H1 (cell line): ENCODE measurements at regions not wholly inside any gene's neighbourhood (a gene's known extent, or its start where the extent isn't known, plus 50 kb on each side); places are given as distances from the start of the nearest gene placed in this dataset.

Experiments used
- CTCF ChIA-PET: fragments of 300-600 bp; sonication (Branson Sonifier 250); formaldehyde crosslinking; loops from one replicate; lab custom pipeline; 2021; ENCODE audit not compliant: partially characterized antibody; lab: Charles Lee
- POLR2A ChIA-PET: fragments of 300-600 bp; sonication (Branson Sonifier 250); formaldehyde crosslinking; loops from one replicate; lab custom pipeline; 2021; ENCODE audit warnings: inconsistent platforms; ENCODE audit not compliant: partially characterized antibody; lab: Charles Lee
- DNase-seq, 2 experiments: peaks; one replicate each; pipeline versions ENCODE4 v3.0.0 to v3.0.0-alpha.2; 2010 to 2022; ENCODE audit warnings: low spot score in 2 of 2, low read depth in 1 of 2, mixed read lengths in 1 of 2
- FAIRE-seq: peaks from 2 replicates; lab custom pipeline; 2011; peaks lifted over from hg19 to GRCh38; lab: Jason Lieb, UNC
- H2AFZ ChIP-seq: 2 replicates; pipeline ENCODE4 v1.8.1; 2012; ENCODE audit warnings: low read length, inconsistent platforms
- H2AK5ac ChIP-seq: 2 replicates; pipeline ENCODE4 v1.6.1; 2013; ENCODE audit warnings: low read depth, low read length
- H2BK120ac ChIP-seq: replicated peaks from 2 replicates; pipeline ENCODE3; 2013; ENCODE audit warnings: low read depth, low read length, inconsistent platforms
- H2BK12ac ChIP-seq: 2 replicates; pipeline ENCODE4 v1.6.1; 2013; ENCODE audit warnings: low read depth, low read length
- H2BK15ac ChIP-seq: 2 replicates; pipeline ENCODE4 v1.6.1; 2013; ENCODE audit warnings: low read length
- H2BK20ac ChIP-seq: 2 replicates; pipeline ENCODE4 v1.6.1; 2013; ENCODE audit warnings: low read length
- H2BK5ac ChIP-seq: 2 replicates; pipeline ENCODE4 v1.6.1; 2013; ENCODE audit warnings: low read depth, low read length
- H3K14ac ChIP-seq: 2 replicates; pipeline ENCODE4 v1.6.1; 2013; ENCODE audit warnings: inconsistent platforms; ENCODE audit not compliant: insufficient read length
- H3K18ac ChIP-seq: 2 replicates; pipeline ENCODE4 v1.6.1; 2013; ENCODE audit warnings: low read length; ENCODE audit errors: extremely low read depth
- H3K23ac ChIP-seq: 2 replicates; pipeline ENCODE4 v1.6.1; 2013; ENCODE audit warnings: inconsistent platforms; ENCODE audit not compliant: insufficient read length
- H3K23me2 ChIP-seq: 2 replicates; pipeline ENCODE4 v1.6.1; 2013; ENCODE audit warnings: low read depth, low read length
- H3K27ac ChIP-seq: 2 replicates; pipeline ENCODE4 v1.6.1; 2011; ENCODE audit warnings: low read depth, low read length, inconsistent platforms
- H3K27me3 ChIP-seq, 4 experiments: replicated peaks in 1 of 4; 1 replicate in 1 of 4; 2 replicates in 3 of 4; pipeline versions ENCODE4 v1.6.1 to v1.8.1; 2011 to 2013; ENCODE audit warnings: low read length in 3 of 4, mild to moderate bottlenecking in 3 of 4, inconsistent platforms in 2 of 4, mixed read lengths in 2 of 4, moderate library complexity in 1 of 4; ENCODE audit not compliant: control insufficient read depth in 3 of 4, insufficient read depth in 3 of 4; ENCODE audit errors: extremely low read depth in 1 of 4
- H3K36me3 ChIP-seq, 4 experiments: 2 replicates each; pipeline versions ENCODE4 v1.6.1 to v1.8.1; 2011 to 2013; ENCODE audit warnings: mild to moderate bottlenecking in 4 of 4, low read length in 3 of 4, moderate library complexity in 2 of 4, control low read depth in 1 of 4, inconsistent platforms in 1 of 4; ENCODE audit not compliant: insufficient read depth in 4 of 4, control insufficient read depth in 2 of 4
- H3K4ac ChIP-seq: replicated peaks from 2 replicates; pipeline ENCODE3; 2013; ENCODE audit warnings: low read length, low read depth, mixed read lengths, inconsistent platforms; ENCODE audit not compliant: insufficient read length
- H3K4me1 ChIP-seq, 4 experiments: replicated peaks in 1 of 4; 1 replicate in 1 of 4; 2 replicates in 3 of 4; pipeline versions ENCODE4 v1.6.1 to v1.8.1; 2011 to 2013; ENCODE audit warnings: low read length in 3 of 4, inconsistent platforms in 2 of 4, mixed read lengths in 1 of 4; ENCODE audit not compliant: insufficient read depth in 4 of 4, control insufficient read depth in 3 of 4
- H3K4me2 ChIP-seq, 2 experiments: 2 replicates each; pipeline versions ENCODE4 v1.6.1 to v1.8.1; 2011 to 2013; ENCODE audit warnings: low read depth in 2 of 2, low read length in 2 of 2, control low read depth in 1 of 2, inconsistent platforms in 1 of 2, mild to moderate bottlenecking in 1 of 2; ENCODE audit not compliant: insufficient read depth in 1 of 2
- H3K4me3 ChIP-seq, 4 experiments: fragments of 200-600, 300-600 bp in 1 of 4; sonication (generic), shearing (Covaris generic), sonication (Bioruptor Twin) in 1 of 4; 2 replicates each; pipeline versions ENCODE4 v1.5.1 to v1.8.1; 2011 to 2016; ENCODE audit warnings: low read length in 4 of 4, low read depth in 3 of 4, control low read depth in 2 of 4, inconsistent platforms in 2 of 4, mild to moderate bottlenecking in 2 of 4, mixed read lengths in 1 of 4, moderate library complexity in 1 of 4; ENCODE audit not compliant: insufficient read depth in 2 of 4; ENCODE audit errors: extremely low read depth in 1 of 4
- H3K56ac ChIP-seq: replicated peaks from 2 replicates; pipeline ENCODE3; 2013; ENCODE audit warnings: low read depth, mild to moderate bottlenecking, mixed read lengths, low read length, inconsistent platforms; ENCODE audit not compliant: insufficient read length
- H3K79me1 ChIP-seq: 2 replicates; pipeline ENCODE4 v1.6.1; 2013; ENCODE audit warnings: low read depth, low read length, control low read depth
- H3K79me2 ChIP-seq, 2 experiments: 2 replicates each; pipeline versions ENCODE4 v1.6.1 to v1.8.1; 2012 to 2013; ENCODE audit warnings: low read length in 2 of 2, mild to moderate bottlenecking in 2 of 2, inconsistent platforms in 1 of 2; ENCODE audit not compliant: insufficient read depth in 2 of 2, control insufficient read depth in 1 of 2
- H3K9ac ChIP-seq, 4 experiments: replicated peaks in 1 of 4; 1 replicate in 1 of 4; 2 replicates in 3 of 4; pipeline versions ENCODE4 v1.6.1 to v1.8.1; 2011 to 2013; ENCODE audit warnings: low read depth in 3 of 4, low read length in 3 of 4, control low read depth in 2 of 4, mild to moderate bottlenecking in 2 of 4, moderate library complexity in 2 of 4, inconsistent platforms in 1 of 4; ENCODE audit errors: extremely low read depth in 1 of 4
- H3K9me3 ChIP-seq, 2 experiments: 2 replicates each; pipeline versions ENCODE4 v1.6.1 to v1.8.1; 2012 to 2013; ENCODE audit warnings: mild to moderate bottlenecking in 2 of 2, moderate library complexity in 2 of 2, control low read depth in 1 of 2, inconsistent platforms in 1 of 2, low read depth in 1 of 2, low read length in 1 of 2, mixed read lengths in 1 of 2; ENCODE audit not compliant: insufficient read depth in 2 of 2
- H4K20me1 ChIP-seq, 2 experiments: replicated peaks in 1 of 2; 2 replicates each; pipeline versions ENCODE3 to v1.8.1; 2011 to 2013; ENCODE audit warnings: inconsistent platforms in 2 of 2, low read length in 2 of 2, mild to moderate bottlenecking in 1 of 2; ENCODE audit not compliant: insufficient read depth in 2 of 2, control insufficient read depth in 1 of 2
- H4K5ac ChIP-seq: 2 replicates; pipeline ENCODE4 v1.6.1; 2013; ENCODE audit warnings: low read length, low read depth, mixed read lengths, inconsistent platforms; ENCODE audit not compliant: insufficient read length
- H4K8ac ChIP-seq: 2 replicates; pipeline ENCODE4 v1.8.0; 2013; ENCODE audit warnings: mild to moderate bottlenecking, moderate library complexity, low read length, inconsistent platforms; ENCODE audit not compliant: insufficient read depth; ENCODE audit errors: extremely low read depth
- H4K91ac ChIP-seq: replicated peaks from 2 replicates; pipeline ENCODE3; 2013; ENCODE audit warnings: low read length, mixed read lengths, inconsistent platforms; ENCODE audit not compliant: insufficient read length
- CTBP2 ChIP-seq: IDR thresholded peaks from 2 replicates; pipeline ENCODE4 v1.7.0; 2011; ENCODE audit warnings: borderline replicate concordance, mild to moderate bottlenecking, moderate library complexity, mixed read lengths, low read length; ENCODE audit not compliant: insufficient read depth, insufficient read length
- WGBS, 2 experiments: shearing (Covaris generic) in 1 of 2; methylation state at CpG; one replicate each; pipeline versions ENCODE4 v1.1.6 to v1.1.7; 2013 to 2015; ENCODE audit warnings: low lambda C conversion rate in 2 of 2, mixed read lengths in 2 of 2, inconsistent platforms in 1 of 2, low coverage in 1 of 2, missing lambda C conversion rate in 1 of 2; ENCODE audit not compliant: insufficient replicate concordance in 2 of 2, insufficient coverage in 1 of 2, insufficient read length in 1 of 2; ENCODE audit errors: extremely low coverage in 1 of 2, missing lambda C conversion rate in 1 of 2; 5-methylcytosine and 5-hydroxymethylcytosine counted together

- Histone ChIP-seq H3K56ac (no peak overlapping the region), H3K9me3 (no peaks in the 10 kb centered on the region), H2BK120ac (no peak overlapping the region), H4K91ac (no peak overlapping the region), H2AFZ (no peak overlapping the region), H3K79me2 (no peaks in the 10 kb centered on the region), H4K20me1 (no peaks in the 10 kb centered on the region), H2BK20ac (no peak overlapping the region), H2BK15ac (no peak overlapping the region), H3K4ac (no peak overlapping the region), H3K4me3 (no peak overlapping the region), H3K79me1 (no peaks in the 10 kb centered on the region), H3K36me3 (peaks cover 0 to 2% (median 0%) of the 10 kb centered on the region in 4 experiments; a peak in 1 of 8 replicates), H3K9ac (no peak overlapping the region), H3K23me2 (no peaks in the 10 kb centered on the region), H3K27ac (no peak overlapping the region), H2BK12ac (no peak overlapping the region), H3K18ac (no peak overlapping the region), H3K4me2 (no peak overlapping the region), H3K4me1 (no peaks in the 10 kb centered on the region), H2AK5ac (no peak overlapping the region), H4K5ac (no peak overlapping the region), H2BK5ac (no peak overlapping the region), H3K27me3 (no peaks in the 10 kb centered on the region), H4K8ac (no peak overlapping the region), H3K14ac (no peak overlapping the region), H3K23ac (no peak overlapping the region)
- no peak for FAIRE-seq
- POLR2A ChIA-PET: interaction anchor here (0.6 kb wide), 1 partner anchor 656 kb away, joined by 3 read pairs; no protein-coding TSS in a partner anchor
- no peak for DNase-seq
- TF ChIP-seq CTBP2: no peak
- CTCF ChIA-PET: no interaction called here
- 78% methylated on average over 3 of the region's 3 CpGs; no CpG with 5 or more reads in 1 of the 2 experiments for WGBS, 2 experiments
Measured at GRCh38 chr3:64861684-64862083, 173.9 kb upstream of the ADAMTS9 start.
